ENCODE measurements at regions not wholly inside any gene's neighbourhood (a gene's known extent, or its start where the extent isn't known, plus 50 kb on each side); places are given as distances from the start of the nearest gene placed in this dataset.

DNA sequence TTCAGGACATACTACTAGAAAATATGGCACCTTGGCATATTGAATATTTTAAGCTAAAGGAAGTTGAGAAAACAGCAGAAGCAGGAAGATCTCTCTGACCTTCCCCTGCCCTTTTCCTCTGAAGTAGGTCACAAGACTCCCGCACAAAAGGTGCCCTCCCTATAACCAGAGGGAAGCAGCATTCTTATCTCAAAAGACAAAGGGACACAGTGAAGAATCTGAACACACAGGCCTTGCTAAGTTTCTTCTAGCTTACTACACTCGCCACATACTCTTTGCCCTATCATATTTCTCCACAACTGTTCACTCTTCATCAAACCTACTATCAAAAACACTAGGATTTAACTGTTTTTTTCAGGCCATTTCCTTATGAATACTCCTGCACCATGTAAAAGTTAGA lies 151.2 kb downstream of the ELOVL4 start:
- Mint-ChIP-seq H3K27ac (ENCODE audit: unreplicated experiment) (no peak overlapping the region), H3K4me1 (ENCODE audit: low read depth) (no peaks in the 10 kb centered on the region)
- TF ChIP-seq, protein P1, sequence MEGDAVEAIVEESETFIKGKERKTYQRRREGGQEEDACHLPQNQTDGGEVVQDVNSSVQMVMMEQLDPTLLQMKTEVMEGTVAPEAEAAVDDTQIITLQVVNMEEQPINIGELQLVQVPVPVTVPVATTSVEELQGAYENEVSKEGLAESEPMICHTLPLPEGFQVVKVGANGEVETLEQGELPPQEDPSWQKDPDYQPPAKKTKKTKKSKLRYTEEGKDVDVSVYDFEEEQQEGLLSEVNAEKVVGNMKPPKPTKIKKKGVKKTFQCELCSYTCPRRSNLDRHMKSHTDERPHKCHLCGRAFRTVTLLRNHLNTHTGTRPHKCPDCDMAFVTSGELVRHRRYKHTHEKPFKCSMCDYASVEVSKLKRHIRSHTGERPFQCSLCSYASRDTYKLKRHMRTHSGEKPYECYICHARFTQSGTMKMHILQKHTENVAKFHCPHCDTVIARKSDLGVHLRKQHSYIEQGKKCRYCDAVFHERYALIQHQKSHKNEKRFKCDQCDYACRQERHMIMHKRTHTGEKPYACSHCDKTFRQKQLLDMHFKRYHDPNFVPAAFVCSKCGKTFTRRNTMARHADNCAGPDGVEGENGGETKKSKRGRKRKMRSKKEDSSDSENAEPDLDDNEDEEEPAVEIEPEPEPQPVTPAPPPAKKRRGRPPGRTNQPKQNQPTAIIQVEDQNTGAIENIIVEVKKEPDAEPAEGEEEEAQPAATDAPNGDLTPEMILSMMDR (IDR thresholded peaks at IDR 0.05), result no peak

DNA sequence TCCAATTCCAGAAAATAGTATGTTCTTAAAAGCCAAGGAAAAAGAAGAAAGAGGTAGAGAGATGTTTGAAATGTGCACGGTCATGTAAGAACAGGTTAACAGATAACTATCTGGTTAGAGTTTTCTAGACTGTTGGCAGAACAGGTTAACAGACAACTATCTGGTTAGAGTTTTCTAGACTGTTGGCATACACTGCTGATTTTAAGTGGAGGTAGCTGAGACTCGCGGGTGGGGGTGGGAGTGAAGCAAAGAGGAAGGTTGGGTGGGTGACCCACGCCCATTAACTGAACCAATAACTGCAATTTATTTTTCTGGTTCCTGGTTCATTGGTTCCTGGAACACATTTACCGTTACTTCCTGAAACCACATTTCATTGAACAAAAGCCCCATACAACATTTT lies 157.5 kb downstream of the ELOVL4 start:
- H3K36me3 Mint-ChIP-seq (ENCODE audit: low read depth), result no peaks in the 10 kb centered on the region
- peaks cover 14% of the 10 kb centered on the region for H3K27me3 Mint-ChIP-seq (ENCODE audit: low read depth)
- DNase-seq (ENCODE audit: low spot score), result no peak
- H3K9me3 Mint-ChIP-seq (ENCODE audit: low read depth), result no peaks in the 10 kb centered on the region
- no peak overlapping the region for H3K4me3 Mint-ChIP-seq (ENCODE audit: unreplicated experiment)
- TF ChIP-seq, protein P1 (IDR thresholded peaks at IDR 0.05), result no peak
- H3K4me1 Mint-ChIP-seq (ENCODE audit: low read depth), result no peaks in the 10 kb centered on the region
- H3K27ac Mint-ChIP-seq (ENCODE audit: unreplicated experiment), result no peak overlapping the region

More for the DNA sequence above, 151.2 kb downstream of the ELOVL4 start:
- peaks cover 2% of the 10 kb centered on the region for H3K27me3 Mint-ChIP-seq (ENCODE audit: low read depth)
- no peaks in the 10 kb centered on the region for H3K9me3 Mint-ChIP-seq (ENCODE audit: low read depth)
- no peaks in the 10 kb centered on the region for H3K36me3 Mint-ChIP-seq (ENCODE audit: low read depth)
- DNase-seq (ENCODE audit: low spot score), result no peak
- no peak overlapping the region for H3K4me3 Mint-ChIP-seq (ENCODE audit: unreplicated experiment)

DNA sequence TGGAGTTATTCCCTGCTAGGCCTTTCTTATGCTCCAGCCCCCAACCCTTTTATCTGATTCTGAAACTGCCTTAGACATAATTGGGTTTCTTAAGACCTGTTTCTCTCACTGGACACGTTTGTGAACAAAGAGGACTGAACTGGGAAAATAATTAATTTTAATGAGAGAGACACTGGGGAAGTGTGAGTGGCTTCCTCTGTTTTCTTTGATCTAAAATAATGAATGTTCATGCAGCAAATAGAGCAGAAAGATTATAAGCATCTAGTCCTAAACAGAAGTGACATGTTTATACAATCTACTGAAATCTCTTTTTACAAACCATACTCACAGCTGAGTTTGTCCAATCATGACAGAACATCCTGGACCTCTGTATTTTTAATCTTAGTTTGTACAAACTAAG lies 157.6 kb downstream of the SH3BGRL2 start:
- no peaks in the 10 kb centered on the region for H3K9me3 Mint-ChIP-seq (ENCODE audit: low read depth)
- TF ChIP-seq, protein P1 (IDR thresholded peaks at IDR 0.05), result no peak
- no peak overlapping the region for H3K27ac Mint-ChIP-seq (ENCODE audit: unreplicated experiment)
- DNase-seq (ENCODE audit: low spot score), result no peak
- no peaks in the 10 kb centered on the region for H3K4me1 Mint-ChIP-seq (ENCODE audit: low read depth)
- peaks cover 20% of the 10 kb centered on the region for H3K27me3 Mint-ChIP-seq (ENCODE audit: low read depth)
- H3K4me3 Mint-ChIP-seq (ENCODE audit: unreplicated experiment), result no peak overlapping the region
- H3K36me3 Mint-ChIP-seq (ENCODE audit: low read depth), result no peaks in the 10 kb centered on the region

DNA sequence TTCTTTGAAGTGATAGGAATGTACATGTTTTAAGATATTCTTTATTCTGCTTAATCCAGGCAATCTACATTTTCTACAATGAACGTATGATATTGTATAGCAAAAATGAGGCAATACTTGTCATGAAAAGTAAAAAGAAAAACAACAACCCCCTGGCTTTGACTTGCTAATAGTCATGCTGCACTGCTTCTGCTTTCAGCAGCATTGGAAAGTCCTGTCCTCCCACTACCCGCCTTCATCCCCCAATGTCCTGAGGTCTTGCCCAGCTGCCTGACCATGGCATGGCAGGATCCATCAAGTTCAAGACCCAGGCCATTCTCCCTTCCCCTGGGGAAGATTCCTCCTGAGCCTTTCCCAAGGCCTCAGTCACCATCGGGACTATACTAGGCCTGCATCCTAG lies 156.5 kb downstream of the SH3BGRL2 start:
- no peaks in the 10 kb centered on the region for H3K4me1 Mint-ChIP-seq (ENCODE audit: low read depth)
- no peak for DNase-seq (ENCODE audit: low spot score)
- H3K36me3 Mint-ChIP-seq (ENCODE audit: low read depth), result no peaks in the 10 kb centered on the region
- H3K27ac Mint-ChIP-seq (ENCODE audit: unreplicated experiment), result no peak overlapping the region
- TF ChIP-seq, protein P1 (IDR thresholded peaks at IDR 0.05), result no peak
- peaks cover 22% of the 10 kb centered on the region for H3K27me3 Mint-ChIP-seq (ENCODE audit: low read depth)
- H3K9me3 Mint-ChIP-seq (ENCODE audit: low read depth), result no peaks in the 10 kb centered on the region
- H3K4me3 Mint-ChIP-seq (ENCODE audit: unreplicated experiment), result no peak overlapping the region

DNA sequence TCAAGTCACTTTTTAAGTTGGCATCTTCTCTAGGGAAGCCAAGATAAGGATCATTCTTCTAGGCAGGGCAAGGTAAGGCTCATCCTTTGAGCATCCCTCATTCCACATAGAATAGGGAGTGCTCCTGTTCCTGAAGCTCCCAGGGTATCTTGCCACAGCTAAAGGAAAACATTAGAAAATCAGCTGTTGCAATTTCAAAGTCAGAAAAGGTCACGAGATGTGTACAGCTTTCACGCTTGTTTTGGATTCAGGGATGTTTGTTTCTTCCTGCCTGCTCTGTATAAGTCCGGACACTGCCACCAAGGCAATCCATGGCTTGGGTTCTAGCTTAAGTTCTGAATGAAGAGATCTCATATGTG lies 153.2 kb downstream of the SH3BGRL2 start:
- Mint-ChIP-seq H3K9me3 (ENCODE audit: low read depth) (no peaks in the 10 kb centered on the region), H3K27ac (ENCODE audit: unreplicated experiment) (no peak overlapping the region), H3K27me3 (ENCODE audit: low read depth) (peaks cover 12% of the 10 kb centered on the region), H3K4me3 (ENCODE audit: unreplicated experiment) (no peak overlapping the region), H3K36me3 (ENCODE audit: low read depth) (no peaks in the 10 kb centered on the region), H3K4me1 (ENCODE audit: low read depth) (no peaks in the 10 kb centered on the region)
- TF ChIP-seq, protein P1 (IDR thresholded peaks at IDR 0.05), result no peak
- DNase-seq (ENCODE audit: low spot score), result no peak

Measured in chondrocyte (in vitro differentiated cells).